SU-DHL-6 (cell line): ENCODE measurements at regions not wholly inside any gene's neighbourhood (a gene's known extent, or its start where the extent isn't known, plus 50 kb on each side); places are given as distances from the start of the nearest gene placed in this dataset.

Source experiments
- EZH2phosphoT487 ChIP-seq: fragments of 200-600 bp; sonication (generic), shearing (Covaris generic); conservative IDR thresholded peaks from 2 replicates; pipeline ENCODE4 v1.6.1; 2018; ENCODE audit warnings: mild to moderate bottlenecking, antibody characterized with exemption, low read length, moderate library complexity, mixed read lengths
- TF ChIP-seq, protein P1 (sequence below): fragments of 200-600 bp; sonication (generic); IDR thresholded peaks from one replicate; pipeline ENCODE4 v1.5.1; 2017; ENCODE audit warnings: antibody characterized with exemption, mild to moderate bottlenecking, low read length, moderate library complexity; ENCODE audit not compliant: insufficient read depth, poor library complexity, severe bottlenecking

DNA sequence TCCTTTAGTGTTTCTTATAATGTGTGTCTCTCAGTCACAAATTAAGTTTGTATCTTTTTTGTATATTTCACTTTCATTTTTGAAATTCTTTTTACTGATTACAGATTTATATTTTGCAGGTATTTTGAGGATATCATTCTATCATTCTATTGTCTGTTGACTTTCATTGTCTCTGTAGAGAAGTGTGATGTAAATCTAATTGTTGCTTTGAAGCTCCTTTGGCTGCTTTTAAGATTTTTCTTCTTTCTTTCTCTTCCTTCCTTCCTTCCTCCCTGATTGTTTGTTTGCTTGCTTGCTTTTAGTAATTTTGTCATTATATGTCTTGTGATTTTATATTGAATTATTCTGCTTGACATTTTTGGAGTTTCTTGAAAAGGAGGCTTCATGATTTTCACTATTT, 75.3 kb upstream of the MAST4 start:
- TF ChIP-seq, protein P1, sequence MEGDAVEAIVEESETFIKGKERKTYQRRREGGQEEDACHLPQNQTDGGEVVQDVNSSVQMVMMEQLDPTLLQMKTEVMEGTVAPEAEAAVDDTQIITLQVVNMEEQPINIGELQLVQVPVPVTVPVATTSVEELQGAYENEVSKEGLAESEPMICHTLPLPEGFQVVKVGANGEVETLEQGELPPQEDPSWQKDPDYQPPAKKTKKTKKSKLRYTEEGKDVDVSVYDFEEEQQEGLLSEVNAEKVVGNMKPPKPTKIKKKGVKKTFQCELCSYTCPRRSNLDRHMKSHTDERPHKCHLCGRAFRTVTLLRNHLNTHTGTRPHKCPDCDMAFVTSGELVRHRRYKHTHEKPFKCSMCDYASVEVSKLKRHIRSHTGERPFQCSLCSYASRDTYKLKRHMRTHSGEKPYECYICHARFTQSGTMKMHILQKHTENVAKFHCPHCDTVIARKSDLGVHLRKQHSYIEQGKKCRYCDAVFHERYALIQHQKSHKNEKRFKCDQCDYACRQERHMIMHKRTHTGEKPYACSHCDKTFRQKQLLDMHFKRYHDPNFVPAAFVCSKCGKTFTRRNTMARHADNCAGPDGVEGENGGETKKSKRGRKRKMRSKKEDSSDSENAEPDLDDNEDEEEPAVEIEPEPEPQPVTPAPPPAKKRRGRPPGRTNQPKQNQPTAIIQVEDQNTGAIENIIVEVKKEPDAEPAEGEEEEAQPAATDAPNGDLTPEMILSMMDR: no peak
- no peak for TF ChIP-seq EZH2phosphoT487
